ENCODE measurements at regions not wholly inside any gene's neighbourhood (a gene's known extent, or its start where the extent isn't known, plus 50 kb on each side); places are given as distances from the start of the nearest gene placed in this dataset.

DNA sequence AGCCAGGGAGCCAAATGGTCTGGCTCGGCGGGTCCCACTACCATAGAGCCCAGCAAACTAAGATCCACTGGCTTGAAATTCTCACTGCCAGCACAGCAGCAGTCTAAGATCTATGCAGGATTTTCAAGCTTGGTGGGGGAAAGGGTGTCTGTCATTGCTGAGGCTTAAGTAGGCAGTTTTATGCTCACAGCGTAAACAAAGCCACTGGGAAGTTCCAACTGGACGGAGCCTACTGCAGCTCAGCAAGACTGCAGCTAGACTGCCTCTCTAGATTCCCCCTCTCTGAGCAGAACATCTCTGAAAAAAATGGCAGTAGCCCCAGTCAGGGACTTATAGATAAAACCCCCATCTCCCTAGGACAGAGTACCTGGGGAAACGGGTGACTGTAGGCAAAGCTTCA, 277.6 kb upstream of the PHF14 start:
- no peak for DNase-seq (ENCODE audit: low spot score)

DNA sequence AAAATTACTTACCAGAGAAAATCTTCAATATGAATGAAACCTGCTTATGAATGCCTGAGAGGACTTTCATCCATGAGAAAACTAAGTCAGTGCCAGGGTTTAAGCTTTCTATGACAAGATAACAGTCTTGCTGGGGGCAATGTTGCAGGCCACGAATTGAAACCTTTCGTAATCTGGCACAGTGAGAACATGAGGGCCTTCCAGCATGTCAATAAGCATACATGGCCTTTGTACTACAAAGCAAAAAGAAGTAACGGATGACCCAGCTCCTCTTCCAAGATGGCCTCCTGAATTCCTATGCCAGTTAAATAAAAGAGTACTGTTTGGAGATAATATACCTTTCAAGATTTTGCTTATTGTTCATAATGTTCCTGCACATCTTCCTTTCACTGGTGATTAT, 270.6 kb upstream of the PHF14 start:
- DNase-seq (ENCODE audit: low spot score), result no peak

DNA sequence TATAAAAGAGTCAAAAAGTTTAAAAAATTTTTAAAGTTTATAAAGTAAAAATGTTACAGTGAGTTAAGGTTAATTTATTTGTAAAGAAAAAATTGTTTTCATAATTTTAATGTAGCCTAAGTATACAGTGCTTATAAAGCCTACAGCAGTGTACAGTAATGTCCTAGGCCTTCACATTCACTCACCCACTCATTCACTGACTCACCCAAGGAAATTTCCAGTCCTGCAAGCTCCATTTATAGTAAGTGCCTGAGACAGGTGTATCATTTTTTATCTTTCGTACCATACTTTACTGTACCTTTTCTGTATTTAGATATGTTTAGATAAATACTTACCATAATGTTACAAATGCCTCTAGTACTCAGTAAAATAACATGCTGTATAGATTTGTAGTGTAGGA, 269.7 kb upstream of the PHF14 start:
- no peak for DNase-seq (ENCODE audit: low spot score)

DNA sequence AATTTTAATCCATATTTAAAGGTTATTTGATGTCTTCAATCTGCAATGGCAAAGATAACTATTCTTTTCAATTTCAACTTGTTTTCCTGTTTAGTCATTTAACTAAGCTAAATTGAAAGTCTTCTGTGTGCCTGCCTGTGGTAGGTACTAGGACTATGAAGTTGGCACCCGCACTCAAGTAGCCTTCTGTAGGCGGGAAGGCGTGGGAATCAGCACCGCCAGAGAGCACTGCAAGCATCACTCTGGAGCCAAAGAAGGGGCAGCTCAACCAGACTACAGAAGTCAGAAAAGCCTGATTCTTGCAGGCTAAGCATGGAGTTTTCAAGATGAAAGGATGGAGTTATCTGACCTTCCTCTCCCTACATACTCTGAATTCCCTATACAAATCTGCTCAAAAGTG, 269.0 kb upstream of the PHF14 start:
- DNase-seq (ENCODE audit: low spot score), result no peak

DNA sequence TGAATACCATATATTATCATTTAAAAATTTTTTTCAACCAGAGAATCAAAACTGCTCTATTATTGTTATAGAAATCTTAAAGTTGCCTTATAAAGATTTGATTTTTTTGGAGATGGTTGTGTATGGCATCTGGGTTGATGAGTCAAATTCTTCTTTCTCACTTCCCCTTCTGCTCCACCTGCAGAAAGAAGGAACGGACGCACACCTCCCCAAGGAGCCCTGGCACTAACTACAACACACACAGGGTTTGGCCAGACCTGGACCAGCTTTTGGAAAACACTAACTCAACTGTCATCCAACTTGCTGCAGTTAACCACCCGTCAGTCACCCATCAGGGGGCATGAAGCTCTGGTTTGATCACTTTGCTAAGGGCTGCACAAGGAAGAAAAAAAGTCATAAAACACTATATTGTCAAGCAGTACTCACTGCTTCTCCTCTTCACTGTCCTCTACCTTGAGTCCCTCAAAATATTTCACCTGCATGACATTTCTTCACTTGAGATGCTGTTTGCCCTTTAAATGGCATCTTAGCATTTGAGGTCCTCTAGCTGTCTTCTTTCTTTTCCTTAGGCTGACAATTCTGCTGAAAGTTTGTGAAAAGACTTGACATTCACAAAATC, 266.7 kb upstream of the PHF14 start:
- no peak for DNase-seq (ENCODE audit: low spot score)

DNA sequence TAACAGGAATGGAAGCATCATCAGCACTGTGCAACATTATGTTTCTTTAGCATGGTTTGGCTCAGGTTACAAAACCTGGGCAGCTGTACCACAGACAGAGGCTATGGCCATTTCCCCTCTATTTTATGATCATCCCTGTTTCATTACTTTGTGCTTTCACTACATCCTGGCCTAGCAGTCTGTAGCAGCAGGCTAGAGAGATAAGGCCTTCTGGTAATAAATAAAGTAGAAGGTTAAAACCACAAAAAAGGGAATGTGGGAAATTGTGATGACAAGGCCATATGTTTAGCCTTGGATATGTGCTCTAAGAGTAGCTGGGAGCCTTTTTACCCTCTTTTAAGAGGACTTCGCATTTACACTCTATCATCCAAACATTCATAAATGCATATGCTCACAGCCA, 266.2 kb upstream of the PHF14 start:
- no peak for DNase-seq (ENCODE audit: low spot score)

DNA sequence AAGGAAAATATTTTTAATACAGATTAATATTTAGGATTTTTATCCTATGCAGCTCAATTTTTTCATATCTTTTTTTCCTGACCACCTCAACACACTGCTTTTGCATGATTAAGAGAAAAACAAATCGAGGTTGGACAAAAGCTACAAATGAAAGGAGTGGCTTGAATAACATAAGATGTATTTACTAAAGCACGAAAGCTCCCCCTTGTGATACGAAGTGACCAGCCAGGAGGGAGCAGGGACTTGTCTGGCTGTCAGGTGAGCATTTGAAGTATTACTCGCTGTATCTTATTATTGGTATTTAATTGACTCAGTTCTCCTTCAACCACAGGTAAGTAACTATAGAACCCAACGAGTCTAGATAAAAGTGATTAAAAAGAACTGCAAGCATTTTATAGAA, 265.2 kb upstream of the PHF14 start:
- no peak for DNase-seq (ENCODE audit: low spot score)

DNA sequence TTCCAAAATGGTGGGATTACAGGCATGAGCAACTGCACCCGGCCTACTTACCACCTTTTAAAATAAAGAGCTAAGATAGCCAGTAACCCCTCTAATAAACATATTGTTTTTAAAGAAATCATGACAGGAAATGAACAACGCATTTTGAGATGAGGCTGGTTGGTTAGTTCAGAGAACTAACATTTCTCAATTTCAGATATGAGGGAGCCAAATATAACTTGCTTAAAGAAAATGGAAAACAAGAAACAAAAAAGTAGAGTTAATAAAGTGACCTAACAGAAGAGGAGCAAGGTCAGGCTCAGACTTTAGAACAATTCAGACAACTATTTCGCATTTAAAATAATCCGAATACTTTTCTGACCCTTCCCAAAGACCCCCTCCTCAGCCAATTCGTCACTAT, 254.9 kb upstream of the PHF14 start:
- DNase-seq (ENCODE audit: low spot score), result no peak

DNA sequence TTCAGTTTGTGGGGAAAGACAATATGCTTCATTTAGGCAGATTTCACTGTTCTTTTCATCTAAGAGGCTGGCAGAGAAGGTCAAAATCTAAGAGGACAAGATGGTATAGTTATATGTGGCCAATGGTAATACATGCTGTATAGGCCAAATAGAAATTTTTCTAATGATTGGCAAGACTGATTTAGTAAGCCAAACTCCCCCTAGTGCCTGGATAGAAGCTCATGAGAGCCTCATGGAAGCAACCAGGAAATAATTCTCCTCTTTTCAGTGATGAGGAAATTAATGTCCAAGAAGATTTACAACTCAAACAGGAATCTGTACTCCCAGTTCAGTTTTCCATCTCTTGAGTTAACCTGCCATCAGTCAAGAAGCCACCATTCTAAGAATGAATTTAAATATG, 253.6 kb upstream of the PHF14 start:
- DNase-seq (ENCODE audit: low spot score), result no peak

DNA sequence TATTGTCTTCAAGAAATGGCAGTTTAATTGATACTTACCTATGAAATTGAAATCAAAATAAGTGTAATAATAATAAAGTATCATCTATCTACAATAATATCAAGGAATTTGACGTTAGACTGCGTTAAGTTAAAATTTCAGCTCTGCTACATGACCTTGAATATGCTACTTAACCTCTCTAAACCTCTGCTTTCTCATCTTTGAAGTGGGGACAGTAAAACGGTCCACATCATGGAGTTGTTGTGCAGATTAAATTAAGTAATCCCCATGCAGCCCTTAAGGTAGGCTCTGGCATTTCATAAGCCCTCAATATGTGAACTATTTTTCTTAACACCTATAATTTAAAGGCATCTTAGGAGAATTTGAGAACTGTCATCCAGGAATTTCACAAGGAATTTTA, 252.4 kb upstream of the PHF14 start:
- DNase-seq (ENCODE audit: low spot score), result no peak

DNA sequence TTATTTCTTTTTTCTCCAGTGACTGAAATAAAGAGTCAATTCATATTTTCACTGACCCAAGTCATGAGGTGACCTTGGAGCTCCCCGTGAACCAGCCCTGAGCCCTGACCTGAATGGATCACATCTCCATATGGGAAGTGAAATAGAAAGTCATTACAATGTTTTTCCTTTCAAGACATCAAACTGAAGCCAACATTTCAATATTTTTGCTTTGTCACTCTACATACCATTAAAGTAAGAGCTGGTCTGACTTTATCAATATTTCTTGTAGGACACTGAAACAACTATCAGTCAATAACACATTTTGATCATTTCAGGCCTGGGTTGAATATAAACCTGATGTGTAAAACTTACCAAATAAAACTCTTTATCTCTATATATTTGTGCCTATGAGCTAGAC, 249.8 kb upstream of the PHF14 start:
- no peak for DNase-seq (ENCODE audit: low spot score)

DNA sequence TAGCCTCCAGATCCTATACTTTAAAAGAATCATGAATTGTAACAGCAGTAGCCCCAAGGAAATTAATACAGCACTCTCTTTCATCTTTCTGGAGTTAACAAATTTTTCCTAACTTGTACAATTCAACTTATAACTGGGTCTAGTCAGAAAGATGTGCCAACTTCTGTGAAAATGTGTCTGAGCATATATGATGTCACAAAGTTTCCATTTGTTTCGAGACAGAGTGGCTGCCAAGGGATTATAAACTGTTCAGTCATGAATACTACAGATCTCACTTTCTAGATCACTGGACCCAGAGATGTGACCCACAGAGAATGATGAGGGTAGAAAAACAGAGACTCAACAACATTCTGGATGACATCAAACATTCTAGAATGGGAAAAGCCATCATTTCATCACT, 249.2 kb upstream of the PHF14 start:
- DNase-seq (ENCODE audit: low spot score), result no peak

DNA sequence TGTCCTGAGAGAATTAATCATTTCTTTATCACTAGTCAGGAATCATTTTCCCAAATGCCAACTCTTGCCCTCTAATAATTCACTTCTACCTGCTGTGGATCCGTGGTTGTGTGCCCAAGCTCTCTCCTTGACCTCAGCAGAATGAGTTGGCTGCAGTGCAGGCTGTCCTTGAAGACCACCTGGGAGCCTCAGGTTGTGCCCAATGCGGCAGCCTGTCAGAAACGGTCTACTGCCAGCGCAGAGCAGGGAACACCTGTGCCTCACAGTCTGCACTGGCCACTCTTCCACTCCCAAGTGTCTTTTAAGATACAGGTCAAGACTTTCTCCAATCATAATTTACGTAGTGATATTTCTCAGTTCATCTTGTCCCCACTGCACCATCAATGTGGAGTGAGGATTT, 246.0 kb upstream of the PHF14 start:
- DNase-seq (ENCODE audit: low spot score), result no peak

DNA sequence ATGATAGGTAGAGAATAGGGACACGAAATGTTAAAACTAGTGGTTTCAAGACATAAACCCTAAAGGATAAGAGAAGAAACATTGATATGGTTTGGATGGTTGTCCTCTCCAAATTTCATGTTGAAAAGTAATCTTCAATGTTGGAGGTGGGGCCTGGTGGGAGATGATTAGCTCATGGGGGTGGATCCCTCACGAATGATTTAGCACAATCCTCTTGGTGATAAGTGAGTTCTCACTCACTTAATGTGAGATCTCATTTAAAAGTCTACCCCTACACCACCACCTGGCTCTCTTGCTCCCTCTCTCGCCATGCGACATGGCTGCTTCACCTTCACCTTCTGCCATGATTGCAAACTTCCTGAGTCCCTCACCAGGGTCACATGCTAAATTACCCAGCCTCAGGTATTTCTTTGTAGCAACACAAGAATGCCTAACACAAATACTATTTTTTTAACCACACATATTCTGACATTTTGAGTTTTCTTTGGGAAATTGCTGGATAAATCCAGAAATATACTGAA, 242.4 kb upstream of the PHF14 start:
- DNase-seq (ENCODE audit: low spot score), result no peak

DNA sequence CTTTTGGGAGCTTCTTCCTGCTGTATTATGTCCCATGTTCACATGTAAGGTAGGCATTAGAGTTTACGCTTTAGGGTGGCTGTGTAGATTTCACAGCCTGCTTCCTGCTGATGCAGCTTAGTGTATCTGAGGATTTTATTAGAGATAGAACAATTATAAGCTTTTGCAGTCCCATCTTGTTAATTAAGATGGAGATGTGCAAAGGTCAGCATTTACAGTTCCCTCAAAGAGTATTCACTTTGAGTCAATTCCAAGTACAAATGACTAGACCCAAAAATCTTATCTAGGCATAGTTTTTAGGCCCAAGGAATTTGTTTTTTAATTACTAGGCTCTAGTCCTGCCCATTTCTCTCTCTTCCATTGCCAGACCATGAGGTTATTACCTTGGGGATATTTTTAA, 239.9 kb upstream of the PHF14 start:
- no peak for DNase-seq (ENCODE audit: low spot score)

DNA sequence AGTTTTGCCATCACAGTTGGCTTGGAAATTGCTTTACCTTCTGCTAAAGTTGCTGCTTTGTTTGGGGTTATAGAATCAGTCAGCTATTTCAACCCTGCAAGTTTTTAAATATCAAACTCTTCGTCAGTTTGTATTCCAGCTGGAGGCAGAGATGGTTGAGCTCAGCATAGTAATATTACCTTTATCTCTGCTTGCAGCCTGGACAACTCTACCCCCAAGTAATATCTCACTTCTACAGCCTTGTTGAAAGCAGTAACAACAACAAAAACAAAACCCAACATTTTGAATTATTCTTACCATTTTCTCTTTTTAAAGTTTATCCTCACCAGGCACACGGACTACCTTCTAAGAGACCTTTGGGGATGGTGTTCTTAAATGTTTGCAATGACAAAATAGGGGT, 239.1 kb upstream of the PHF14 start:
- DNase-seq (ENCODE audit: low spot score), result no peak

DNA sequence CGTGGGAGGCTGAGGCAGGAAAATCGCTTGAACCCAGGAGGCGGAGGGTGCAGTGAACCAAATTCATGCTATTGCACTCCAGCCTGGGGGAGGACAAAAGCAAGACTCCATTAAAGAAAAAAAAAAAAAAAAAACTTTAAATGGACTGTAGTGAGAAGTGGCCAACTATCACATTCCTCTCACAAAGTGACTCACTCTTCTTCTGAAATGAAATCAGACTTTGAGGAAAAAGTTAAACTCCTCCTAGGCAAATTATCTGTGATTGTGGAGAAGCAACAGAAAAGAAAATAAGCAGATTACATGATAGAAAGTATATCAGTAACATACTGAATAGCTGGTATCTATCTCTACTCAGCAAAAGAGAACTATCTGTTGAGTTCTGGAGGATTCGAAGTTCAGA, 234.3 kb upstream of the PHF14 start:
- DNase-seq (ENCODE audit: low spot score), result no peak

DNA sequence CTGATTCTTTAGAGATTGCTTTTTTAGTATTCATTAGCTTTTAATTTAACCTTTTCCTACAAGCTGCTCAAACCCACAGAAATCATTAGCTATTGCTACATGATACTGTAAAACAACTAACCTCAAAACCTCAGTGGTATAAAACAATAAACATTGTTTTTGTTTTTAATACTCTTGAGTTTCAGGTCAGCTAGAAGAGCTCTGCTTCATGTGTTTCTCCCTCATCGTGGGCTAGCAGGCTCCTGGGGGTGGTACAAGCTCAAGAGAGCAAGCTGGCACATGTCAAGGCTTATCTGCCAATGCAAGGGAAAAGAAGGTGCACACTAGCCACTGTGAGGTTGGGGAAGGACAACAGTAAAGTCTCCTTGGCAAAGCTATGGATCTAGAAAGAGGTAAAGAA, 232.9 kb upstream of the PHF14 start:
- no peak for DNase-seq (ENCODE audit: low spot score)

DNA sequence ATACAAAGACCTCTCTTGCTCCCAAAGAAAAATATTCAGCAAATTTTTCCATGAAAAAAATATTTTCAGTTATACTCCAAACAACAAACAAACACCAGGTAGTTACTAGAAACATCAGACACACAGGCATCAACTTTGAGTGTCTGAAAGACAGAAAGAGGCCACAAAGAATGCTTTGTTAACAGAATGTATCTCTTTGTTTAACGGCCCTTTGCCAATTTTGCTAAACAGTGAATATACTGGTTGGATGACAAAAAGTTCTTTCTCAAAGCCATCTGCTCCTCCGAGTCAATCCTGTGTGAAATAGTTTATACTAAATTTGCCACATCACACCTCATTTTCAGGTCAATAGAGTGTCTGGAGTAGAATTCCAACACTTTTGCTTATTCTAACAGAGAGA, 216.7 kb upstream of the PHF14 start:
- DNase-seq (ENCODE audit: low spot score), result no peak

DNA sequence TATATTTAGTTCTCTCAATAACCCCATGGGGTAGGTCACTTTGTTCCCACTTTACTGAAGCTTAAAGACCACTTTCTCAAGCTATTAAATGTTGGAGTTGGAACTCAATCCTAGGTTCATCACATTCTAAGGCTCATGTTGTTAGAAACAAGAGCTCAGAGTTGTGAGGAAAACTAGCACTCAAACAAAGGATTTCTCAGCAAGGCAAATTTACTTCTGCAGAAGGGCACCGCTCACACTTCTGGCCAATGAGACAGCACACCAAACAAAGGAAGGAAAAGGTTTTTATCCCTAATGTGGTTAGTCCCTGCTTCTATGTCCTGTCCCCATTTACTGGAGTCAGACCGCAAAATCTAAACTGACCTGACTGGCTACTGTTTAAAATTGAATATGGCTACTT, 214.6 kb upstream of the PHF14 start:
- DNase-seq (ENCODE audit: low spot score), result no peak

DNA sequence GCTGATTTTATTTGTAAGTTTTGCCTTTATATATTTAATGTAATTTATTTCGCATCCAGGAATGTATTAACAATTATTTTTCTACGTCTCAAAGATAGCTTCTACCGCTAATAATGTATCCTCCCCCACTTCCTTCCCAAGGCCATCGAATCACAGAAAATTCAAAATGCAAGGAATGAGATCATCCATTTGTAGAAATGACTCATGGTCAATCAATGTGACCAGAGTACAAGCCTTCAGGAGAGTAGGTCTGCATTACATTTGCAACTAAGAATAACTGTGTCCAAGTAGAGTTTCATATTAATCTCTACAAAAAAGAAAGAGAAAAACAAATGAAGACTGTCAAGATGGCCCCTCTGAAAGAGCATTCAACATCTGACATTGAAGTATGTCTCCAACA, 205.9 kb upstream of the PHF14 start:
- no peak for DNase-seq (ENCODE audit: low spot score)

DNA sequence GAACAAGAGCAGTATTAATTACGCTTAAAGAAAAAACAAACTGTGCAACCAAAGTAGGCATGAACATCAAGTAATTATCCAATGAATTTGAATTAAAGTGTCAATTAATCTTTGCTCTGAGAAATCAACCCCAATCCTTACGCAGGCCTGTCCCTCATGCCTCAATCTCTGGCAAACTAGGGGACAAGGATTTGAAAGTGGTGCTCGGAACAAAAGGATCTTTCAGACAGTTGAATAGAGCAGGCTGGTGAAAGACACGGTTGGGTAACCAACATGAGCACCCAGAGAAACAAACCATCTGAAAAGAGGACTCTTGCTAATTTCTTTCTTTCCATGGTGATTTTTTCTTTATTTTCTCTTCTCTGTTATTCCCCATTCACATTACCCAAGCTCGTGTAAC, 203.5 kb upstream of the PHF14 start:
- DNase-seq (ENCODE audit: low spot score), result no peak

DNA sequence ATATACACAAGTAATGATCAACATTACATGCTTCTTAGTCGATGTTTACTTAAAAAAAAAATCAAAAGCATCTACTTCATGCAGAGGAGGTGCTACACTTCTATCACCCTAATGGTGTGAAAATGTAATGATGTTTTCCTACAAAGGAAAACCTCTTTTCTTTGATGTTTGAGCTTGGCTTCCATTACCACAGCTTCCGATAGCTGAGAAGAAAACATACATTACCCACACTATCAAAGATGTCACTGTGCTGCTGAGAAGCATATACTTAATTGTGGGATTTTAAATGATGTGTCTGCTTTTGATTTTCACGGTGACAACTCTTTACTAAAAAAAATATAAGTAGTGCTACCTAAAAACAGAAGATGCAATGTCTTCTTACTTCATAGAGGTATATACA, 200.2 kb upstream of the PHF14 start:
- DNase-seq (ENCODE audit: low spot score), result no peak

DNA sequence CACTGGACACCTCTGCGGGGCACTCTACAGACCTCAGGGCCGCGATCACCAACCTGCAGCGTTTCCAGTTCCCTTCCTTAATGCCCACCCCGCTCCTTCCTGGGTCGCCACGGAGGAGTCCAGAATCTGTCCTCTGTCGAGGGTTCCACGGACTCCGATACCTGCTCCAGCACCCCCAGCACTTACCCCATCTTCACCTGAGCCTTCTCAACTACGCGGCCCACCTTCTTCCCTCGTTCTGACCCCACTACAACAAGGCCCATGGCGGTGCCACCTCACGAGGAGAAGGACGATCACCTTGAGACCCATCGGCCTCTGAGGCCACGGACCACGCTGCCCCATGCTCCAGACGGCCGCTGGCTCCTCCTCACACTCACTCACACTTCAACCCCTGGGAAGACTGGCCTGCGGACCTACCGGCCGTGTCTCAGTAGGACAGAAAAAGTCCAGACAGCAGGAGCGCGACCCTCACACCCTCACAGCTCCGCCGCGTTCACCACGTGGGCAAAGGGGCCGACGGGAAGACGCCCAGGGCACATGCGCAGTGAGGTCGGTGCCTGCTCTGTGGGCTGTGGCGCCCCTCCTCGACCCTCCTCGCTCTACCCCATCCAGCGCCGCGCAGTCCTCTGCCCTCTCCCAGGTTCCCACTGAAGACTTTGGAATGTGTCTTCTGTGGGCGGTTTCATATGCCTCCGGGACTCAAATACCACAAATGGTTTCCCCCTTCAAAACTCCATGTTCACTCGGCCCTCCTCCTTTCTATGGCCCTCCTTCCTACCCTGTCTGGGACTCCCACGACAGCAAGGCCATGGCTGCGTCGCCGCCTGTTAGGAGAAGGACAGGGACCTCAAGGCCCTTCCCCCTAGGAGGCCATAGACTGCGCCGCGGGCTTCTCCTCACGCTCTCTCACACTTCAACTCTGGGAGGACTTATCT, 193.9 kb upstream of the PHF14 start:
- DNase-seq (ENCODE audit: low spot score), result no peak
